NCI-H510A treated with DMSO at 0.1 percent for 48 hours (cell line): ENCODE measurements at regions not wholly inside any gene's neighbourhood (a gene's known extent, or its start where the extent isn't known, plus 50 kb on each side); places are given as distances from the start of the nearest gene placed in this dataset.
A peak's percentile ranks its signal among the peaks of the same experiment; 100 is the strongest.

Experiments
- DNase-seq: peaks from one replicate; lab custom pipeline; 2025; lab: John Stamatoyannopoulos, UW

GRCh38 chr9:85151741-85152140, 482.2 kb downstream of the NTRK2 start:
- DNase-seq, result no peak

- no peak for DNase-seq
Measured at GRCh38 chr9:85151162-85151561, 481.6 kb downstream of the NTRK2 start.

- no peak for DNase-seq
Measured at GRCh38 chr9:85147046-85147640, 477.6 kb downstream of the NTRK2 start.

GRCh38 chr9:85142968-85143367, 473.4 kb downstream of the NTRK2 start:
- DNase-seq, result no peak

GRCh38 chr9:85142496-85142911, 473.0 kb downstream of the NTRK2 start:
- DNase-seq, result no peak

GRCh38 chr9:85137696-85138095, 468.2 kb downstream of the NTRK2 start:
- no peak for DNase-seq

- DNase-seq, result no peak
Measured at GRCh38 chr9:85136987-85137386, 467.5 kb downstream of the NTRK2 start.

GRCh38 chr9:85136507-85136906, 467.0 kb downstream of the NTRK2 start:
- no peak for DNase-seq

- DNase-seq, result no peak
Measured at GRCh38 chr9:85130764-85131163, 461.2 kb downstream of the NTRK2 start.

- DNase-seq, result no peak
Measured at GRCh38 chr9:85130260-85130659, 460.7 kb downstream of the NTRK2 start.

GRCh38 chr9:85129514-85129913, 460.0 kb downstream of the NTRK2 start:
- no peak for DNase-seq

GRCh38 chr9:85118990-85119755, 449.6 kb downstream of the NTRK2 start:
- DNase-seq, result no peak

GRCh38 chr9:85117831-85118230, 448.3 kb downstream of the NTRK2 start:
- no peak for DNase-seq

- no peak for DNase-seq
Measured at GRCh38 chr9:85115473-85115872, 445.9 kb downstream of the NTRK2 start.

GRCh38 chr9:85114799-85115198, 445.3 kb downstream of the NTRK2 start:
- no peak for DNase-seq

- no peak for DNase-seq
Measured at GRCh38 chr9:85112933-85113418, 443.4 kb downstream of the NTRK2 start.

GRCh38 chr9:85112391-85112790, 442.9 kb downstream of the NTRK2 start:
- DNase-seq, result no peak

GRCh38 chr9:85108746-85109145, 439.2 kb downstream of the NTRK2 start:
- no peak for DNase-seq

- no peak for DNase-seq
Measured at GRCh38 chr9:85108229-85108628, 438.7 kb downstream of the NTRK2 start.

- DNase-seq, result no peak
Measured at GRCh38 chr9:85089188-85089969, 419.9 kb downstream of the NTRK2 start.

- DNase-seq, result no peak
Measured at GRCh38 chr9:85081963-85082362, 412.4 kb downstream of the NTRK2 start.

- peak; percentile 19 for DNase-seq
Measured at GRCh38 chr9:85079349-85079748, 409.8 kb downstream of the NTRK2 start.

GRCh38 chr9:85077944-85078343, 408.4 kb downstream of the NTRK2 start:
- no peak for DNase-seq
